Naive thymus-derived CD4-positive, alpha-beta T cell (primary cell): ENCODE measurements at regions not wholly inside any gene's neighbourhood (a gene's known extent, or its start where the extent isn't known, plus 50 kb on each side); places are given as distances from the start of the nearest gene placed in this dataset.

ENCODE experiments used
- ATAC-seq: fragments of 150-1000 bp; cut with Tn5 transposase; 2 replicates; pipeline ENCODE4 v1.10.0; 2021; ENCODE audit warnings: mild to moderate bottlenecking, moderate library complexity
- CTCF ChIA-PET: fragments of 350-600 bp; sonication (Branson Sonifier 250); formaldehyde crosslinking; loops from one replicate; lab custom pipeline; 2021; ENCODE audit warnings: antibody characterized with exemption; lab: Charles Lee
- POLR2A ChIA-PET: fragments of 350-600 bp; sonication (Branson Sonifier 250); formaldehyde crosslinking; loops from one replicate; lab custom pipeline; 2021; ENCODE audit warnings: antibody characterized with exemption, inconsistent platforms; lab: Charles Lee
- DNase-seq, 9 donors: peaks; one replicate each; pipeline versions ENCODE4 v3.0.0 to v3.0.0-alpha.2; 2020 to 2022; ENCODE audit warnings: mixed read lengths in 1 of 9
- H3K27ac ChIP-seq: one replicate; pipeline ENCODE4 v1.7.0; 2013; ENCODE audit warnings: mild to moderate bottlenecking, low read depth, low read length, moderate library complexity
- H3K27me3 ChIP-seq, 2 donors: one replicate each; pipeline ENCODE4 v1.7.0; 2013; ENCODE audit warnings: low read length in 2 of 2, mild to moderate bottlenecking in 2 of 2, moderate library complexity in 2 of 2; ENCODE audit not compliant: control insufficient read depth in 2 of 2, insufficient read depth in 2 of 2
- H3K36me3 ChIP-seq, 3 experiments: 1 replicate in 2 of 3; 2 replicates in 1 of 3; pipeline ENCODE4 v1.7.0; 2013; ENCODE audit warnings: low read length in 3 of 3, mild to moderate bottlenecking in 3 of 3, moderate library complexity in 1 of 3; ENCODE audit not compliant: insufficient read depth in 3 of 3, control insufficient read depth in 2 of 3
- H3K4me1 ChIP-seq, 2 donors: one replicate each; pipeline ENCODE4 v1.7.0; 2013; ENCODE audit warnings: low read length in 2 of 2, mild to moderate bottlenecking in 2 of 2, moderate library complexity in 1 of 2; ENCODE audit not compliant: control insufficient read depth in 2 of 2, insufficient read depth in 2 of 2
- H3K4me3 ChIP-seq: 2 replicates; pipeline ENCODE4 v1.7.0; 2013; ENCODE audit warnings: mild to moderate bottlenecking, low read length
- H3K9me3 ChIP-seq, 3 experiments: 1 replicate in 2 of 3; 2 replicates in 1 of 3; pipeline ENCODE4 v1.7.0; 2013; ENCODE audit warnings: low read length in 3 of 3; ENCODE audit not compliant: control insufficient read depth in 2 of 3
- H3K27ac Mint-ChIP-seq, 9 donors: one replicate each; pipeline ENCODE4 v1.8.0; 2020 to 2022; ENCODE audit warnings: mixed read lengths in 9 of 9, mild to moderate bottlenecking in 8 of 9, moderate library complexity in 5 of 9, inconsistent platforms in 2 of 9
- H3K27me3 Mint-ChIP-seq, 5 donors: one replicate each; pipeline ENCODE4 v1.8.0; 2021 to 2022; ENCODE audit warnings: mixed read lengths in 5 of 5, mild to moderate bottlenecking in 1 of 5
- H3K36me3 Mint-ChIP-seq, 5 donors: one replicate each; pipeline ENCODE4 v1.8.0; 2020 to 2022; ENCODE audit warnings: mixed read lengths in 5 of 5, mild to moderate bottlenecking in 3 of 5, inconsistent platforms in 1 of 5
- H3K4me1 Mint-ChIP-seq, 7 donors: one replicate each; pipeline ENCODE4 v1.8.0; 2020 to 2022; ENCODE audit warnings: mixed read lengths in 7 of 7, mild to moderate bottlenecking in 3 of 7, inconsistent platforms in 1 of 7
- H3K4me3 Mint-ChIP-seq, 10 donors: one replicate each; pipeline ENCODE4 v1.8.0; 2020 to 2022; ENCODE audit warnings: mild to moderate bottlenecking in 10 of 10, mixed read lengths in 10 of 10, moderate library complexity in 6 of 10, inconsistent platforms in 2 of 10
- H3K9me3 Mint-ChIP-seq, 11 donors: one replicate each; pipeline ENCODE4 v1.8.0; 2020 to 2022; ENCODE audit warnings: mixed read lengths in 11 of 11, mild to moderate bottlenecking in 4 of 11, inconsistent platforms in 1 of 11, moderate library complexity in 1 of 11
- intact Hi-C, 2 donors: fragments of 100-400 bp; cut with micrococcal nuclease; formaldehyde crosslinking; loops; one replicate each; pipeline ENCODE4 v1.15.1; 2023

DNA sequence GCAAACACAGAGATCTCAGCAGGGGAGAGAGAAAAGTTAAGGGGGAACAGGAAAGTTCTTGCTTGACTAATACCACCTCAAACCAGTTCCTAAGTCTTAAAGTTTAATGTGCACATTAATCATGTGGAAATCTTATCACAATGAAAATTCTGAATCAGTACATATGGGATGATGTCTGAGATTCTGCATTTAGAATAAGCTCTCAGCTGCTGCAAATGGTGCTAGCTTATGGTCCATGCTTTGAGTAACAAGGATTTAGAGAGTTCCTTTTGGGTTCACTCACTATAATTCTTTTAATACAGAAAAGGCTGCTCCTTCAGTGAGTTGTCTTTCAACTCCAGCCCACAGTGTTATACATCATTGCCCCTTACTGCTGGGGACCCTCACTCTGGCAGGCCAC, 99.5 kb upstream of the THRB start:
- no peak overlapping the region for H3K4me3 Mint-ChIP-seq
- Histone ChIP-seq H3K4me3 (no peak overlapping the region), H3K36me3 (no peaks in the 10 kb centered on the region), H3K27me3 (no peaks in the 10 kb centered on the region), H3K9me3 (no peaks in the 10 kb centered on the region), H3K27ac (no peak overlapping the region), H3K4me1 (no peaks in the 10 kb centered on the region)
- no peak for ATAC-seq
- CTCF ChIA-PET, result no interaction called here
- no peak for DNase-seq
- peaks cover 0 to 8% (median 3%) of the 10 kb centered on the region in 11 donors for H3K9me3 Mint-ChIP-seq
- H3K27ac Mint-ChIP-seq, result no peak overlapping the region
- H3K4me1 Mint-ChIP-seq, result no peaks in the 10 kb centered on the region
- H3K27me3 Mint-ChIP-seq, result peaks cover 0 to 1% (median 0%) of the 10 kb centered on the region in 5 donors
- H3K36me3 Mint-ChIP-seq, result no peaks in the 10 kb centered on the region
- intact Hi-C loops, result no loop called here
- POLR2A ChIA-PET, result no interaction called here

DNA sequence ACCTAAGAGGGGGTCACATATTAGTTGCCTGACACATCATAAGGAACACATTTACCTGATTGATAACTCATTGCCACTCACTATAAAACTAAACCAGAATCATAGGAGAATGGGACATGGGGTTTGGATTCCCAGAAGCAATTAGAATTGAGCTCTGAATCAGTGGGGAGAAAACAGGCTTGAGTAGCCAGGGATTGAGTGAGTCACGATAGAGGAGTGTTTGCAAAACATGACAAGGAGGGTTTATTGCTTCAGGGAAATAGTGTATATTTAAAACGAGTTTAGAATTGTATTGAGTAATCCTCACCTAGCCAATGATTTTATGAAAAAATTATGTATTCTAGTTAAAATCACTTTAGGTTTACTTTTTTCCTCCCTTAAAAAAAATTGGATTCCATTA, 101.1 kb upstream of the THRB start:
- Histone ChIP-seq H3K4me3 (no peak overlapping the region), H3K36me3 (no peaks in the 10 kb centered on the region), H3K9me3 (no peaks in the 10 kb centered on the region), H3K27me3 (no peaks in the 10 kb centered on the region), H3K4me1 (no peaks in the 10 kb centered on the region), H3K27ac (no peak overlapping the region)
- ATAC-seq (no peak), DNase-seq (no peak)
- Mint-ChIP-seq H3K27me3 (no peaks in the 10 kb centered on the region), H3K36me3 (no peaks in the 10 kb centered on the region), H3K4me3 (no peak overlapping the region), H3K4me1 (no peaks in the 10 kb centered on the region), H3K27ac (no peak overlapping the region), H3K9me3 (peaks cover 0 to 8% (median 2%) of the 10 kb centered on the region in 11 donors)
- intact Hi-C loops, result no loop called here
- CTCF ChIA-PET, result no interaction called here
- POLR2A ChIA-PET, result no interaction called here

DNA sequence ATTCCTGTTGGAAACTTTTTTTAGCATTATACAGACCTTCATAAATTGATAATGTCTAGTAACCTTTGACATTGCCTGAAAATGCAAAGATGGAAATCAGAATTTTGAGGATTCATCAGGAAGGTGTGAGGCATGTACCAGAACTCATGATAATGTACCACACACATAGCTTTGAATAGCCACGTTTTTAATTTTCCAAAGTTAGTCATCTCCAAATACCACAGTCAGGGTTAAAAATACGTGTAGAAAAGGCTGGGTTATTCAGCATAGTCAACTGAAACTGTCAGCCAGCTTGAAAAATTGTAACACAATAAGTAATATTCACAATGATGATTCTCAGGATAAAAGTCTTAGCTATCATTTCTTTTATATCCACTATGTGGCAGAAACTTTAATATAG, 102.0 kb upstream of the THRB start:
- no peaks in the 10 kb centered on the region for H3K4me1 Mint-ChIP-seq
- H3K36me3 Mint-ChIP-seq, result no peaks in the 10 kb centered on the region
- Histone ChIP-seq H3K4me3 (no peak overlapping the region), H3K27me3 (no peaks in the 10 kb centered on the region), H3K27ac (no peak overlapping the region), H3K36me3 (no peaks in the 10 kb centered on the region), H3K4me1 (no peaks in the 10 kb centered on the region), H3K9me3 (no peaks in the 10 kb centered on the region)
- H3K27me3 Mint-ChIP-seq, result no peaks in the 10 kb centered on the region
- intact Hi-C loops, result no loop called here
- peaks cover 0 to 8% (median 1%) of the 10 kb centered on the region in 11 donors for H3K9me3 Mint-ChIP-seq
- H3K27ac Mint-ChIP-seq, result no peak overlapping the region
- ATAC-seq (no peak), DNase-seq (no peak)
- ChIA-PET CTCF (no interaction called here), POLR2A (no interaction called here)
- H3K4me3 Mint-ChIP-seq, result no peak overlapping the region

DNA sequence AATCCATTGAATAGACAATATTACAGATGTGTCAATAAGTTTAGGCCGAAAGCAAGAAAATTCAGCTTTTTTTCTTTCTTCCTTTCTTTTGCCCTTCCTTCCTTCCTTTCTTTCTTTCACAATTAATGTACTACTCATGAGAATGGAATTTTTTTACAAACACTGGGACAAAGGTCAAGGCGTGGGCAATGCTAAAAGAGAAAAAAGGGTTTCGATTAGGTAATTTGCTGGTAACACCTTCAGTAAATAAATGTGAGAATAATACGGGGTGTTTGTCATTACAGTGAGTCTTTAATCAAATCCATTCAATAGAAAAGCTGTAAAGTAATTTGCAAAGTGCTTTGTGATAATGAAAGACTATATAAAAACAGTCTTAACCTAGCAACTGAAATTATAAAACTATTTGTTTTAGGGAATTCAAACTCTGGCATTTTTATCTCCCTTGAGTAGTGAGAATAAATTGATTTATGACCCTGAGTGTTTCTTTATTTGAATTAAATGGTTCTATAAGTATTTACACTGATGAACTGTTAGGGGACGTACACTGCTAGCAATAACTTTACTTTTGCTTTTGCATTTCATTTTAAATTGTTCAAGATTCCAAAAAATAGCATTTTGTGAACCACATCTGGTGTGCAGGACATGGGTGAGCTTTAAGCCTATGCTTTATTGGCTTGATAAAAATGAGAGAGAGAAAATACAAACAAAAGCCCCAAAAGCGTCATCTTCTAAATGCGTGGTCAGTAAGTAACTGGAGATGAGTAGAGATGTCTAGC, 104.2 kb upstream of the THRB start:
- ATAC-seq (no peak), DNase-seq (no peak)
- H3K4me3 Mint-ChIP-seq, result no peak overlapping the region
- peaks cover 0 to 4% (median 0%) of the 10 kb centered on the region in 11 donors for H3K9me3 Mint-ChIP-seq
- Histone ChIP-seq H3K36me3 (no peaks in the 10 kb centered on the region), H3K4me3 (no peak overlapping the region), H3K27me3 (no peaks in the 10 kb centered on the region), H3K27ac (no peak overlapping the region), H3K9me3 (no peaks in the 10 kb centered on the region), H3K4me1 (no peaks in the 10 kb centered on the region)
- H3K36me3 Mint-ChIP-seq, result no peaks in the 10 kb centered on the region
- H3K27me3 Mint-ChIP-seq, result no peaks in the 10 kb centered on the region
- CTCF ChIA-PET, result no interaction called here
- POLR2A ChIA-PET, result no interaction called here
- no peak overlapping the region for H3K27ac Mint-ChIP-seq
- intact Hi-C loops, result no loop called here
- no peaks in the 10 kb centered on the region for H3K4me1 Mint-ChIP-seq

DNA sequence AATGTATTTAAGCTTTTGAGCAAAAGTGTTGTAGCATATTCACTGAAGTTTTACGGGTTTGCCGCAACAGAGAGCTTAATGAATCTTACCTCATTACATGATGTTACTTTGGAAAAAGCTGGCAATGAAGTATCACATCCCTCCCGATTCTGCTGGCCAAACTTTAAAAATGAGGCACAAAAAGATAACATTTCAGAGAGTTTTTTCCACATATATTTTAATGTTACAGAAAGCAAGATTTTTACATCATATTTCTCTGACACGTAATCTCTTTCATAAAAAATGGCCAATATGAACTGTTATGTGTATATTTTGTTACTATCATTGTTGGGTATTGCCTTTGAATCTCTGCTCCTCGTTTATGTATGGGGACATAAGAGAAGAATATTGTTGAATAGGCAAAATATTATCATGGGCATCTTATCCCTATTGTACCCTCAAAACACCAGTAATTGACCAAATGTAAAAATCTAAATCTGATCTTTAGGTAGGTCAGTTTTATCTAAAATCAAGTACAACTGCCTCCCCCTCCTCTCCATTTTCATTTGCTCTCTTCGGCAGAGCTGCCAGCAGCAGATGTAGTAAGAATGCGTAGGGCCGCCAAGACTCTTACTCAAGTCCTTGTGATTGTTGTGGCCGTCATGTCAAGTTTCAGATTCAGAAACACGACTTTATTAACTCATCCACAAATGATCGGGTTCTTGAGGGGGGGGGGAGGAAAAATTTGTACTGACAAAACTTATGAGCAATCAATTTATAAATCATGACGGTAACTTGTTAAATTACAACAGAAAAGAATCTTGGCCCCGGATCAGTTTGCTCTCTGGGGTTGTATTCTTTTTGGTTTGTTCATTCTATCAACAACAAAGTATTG, 106.7 kb upstream of the THRB start:
- POLR2A ChIA-PET, result no interaction called here
- intact Hi-C loops, result no loop called here

DNA sequence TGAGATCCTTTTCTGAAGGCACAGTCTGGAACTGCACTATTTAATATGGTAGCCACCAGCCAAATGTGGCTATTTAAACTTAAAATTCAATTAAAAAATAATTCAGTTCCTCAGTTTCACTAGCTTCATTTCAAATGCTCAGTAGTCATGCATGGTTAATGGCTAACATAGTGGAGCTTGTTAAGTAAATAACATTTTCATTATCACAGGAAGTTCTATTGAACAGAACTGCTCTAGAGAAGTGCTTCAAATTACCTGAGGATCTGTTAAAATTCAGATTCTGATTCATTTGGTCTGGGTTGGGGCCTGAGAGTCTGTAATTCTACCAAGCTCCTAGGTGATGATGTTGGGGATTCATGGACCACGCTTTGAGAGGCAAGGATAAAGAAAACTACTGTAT, 109.6 kb upstream of the THRB start:
- intact Hi-C loops, result no loop called here
- Mint-ChIP-seq H3K4me3 (no peak overlapping the region), H3K36me3 (no peaks in the 10 kb centered on the region), H3K9me3 (peaks cover 0 to 2% (median 0%) of the 10 kb centered on the region in 11 donors), H3K27ac (no peak overlapping the region), H3K4me1 (no peaks in the 10 kb centered on the region), H3K27me3 (no peaks in the 10 kb centered on the region)
- Histone ChIP-seq H3K27ac (no peak overlapping the region), H3K4me3 (no peak overlapping the region), H3K27me3 (no peaks in the 10 kb centered on the region), H3K36me3 (no peaks in the 10 kb centered on the region), H3K4me1 (no peaks in the 10 kb centered on the region), H3K9me3 (no peaks in the 10 kb centered on the region)
- ChIA-PET CTCF (no interaction called here), POLR2A (no interaction called here)
- DNase-seq (no peak), ATAC-seq (no peak)

More for the DNA sequence above, 106.7 kb upstream of the THRB start:
- H3K36me3 Mint-ChIP-seq, result no peaks in the 10 kb centered on the region
- H3K4me3 ChIP-seq, result no peak overlapping the region
- no peaks in the 10 kb centered on the region for H3K9me3 ChIP-seq
- H3K4me3 Mint-ChIP-seq, result no peak overlapping the region
- H3K27me3 Mint-ChIP-seq, result no peaks in the 10 kb centered on the region
- H3K27ac Mint-ChIP-seq, result no peak overlapping the region
- no peaks in the 10 kb centered on the region for H3K36me3 ChIP-seq
- no peaks in the 10 kb centered on the region for H3K27me3 ChIP-seq
- no peaks in the 10 kb centered on the region for H3K4me1 Mint-ChIP-seq
- CTCF ChIA-PET, result no interaction called here
- H3K4me1 ChIP-seq, result no peaks in the 10 kb centered on the region
- DNase-seq (no peak), ATAC-seq (no peak)
- H3K9me3 Mint-ChIP-seq, result peaks cover 0 to 4% (median 0%) of the 10 kb centered on the region in 11 donors
- H3K27ac ChIP-seq, result no peak overlapping the region
